Small intestine (tissue), 7 donors: ENCODE measurements at regions not wholly inside any gene's neighbourhood (a gene's known extent, or its start where the extent isn't known, plus 50 kb on each side); places are given as distances from the start of the nearest gene placed in this dataset.

Source experiments
- DNase-seq, 2 donors: peaks; one replicate each; pipeline versions ENCODE4 v3.0.0 to v3.0.0-alpha.2; 2013
- FAIRE-seq: peaks from 2 replicates; lab custom pipeline; 2012; peaks lifted over from hg19 to GRCh38; lab: Jason Lieb, UNC
- H3K27ac ChIP-seq, 3 donors: one replicate each; pipeline ENCODE4 v1.5.1; 2013; ENCODE audit warnings: low read length in 2 of 3, mild to moderate bottlenecking in 2 of 3, control low read depth in 1 of 3, inconsistent platforms in 1 of 3, low read depth in 1 of 3, moderate library complexity in 1 of 3
- H3K27me3 ChIP-seq, 3 donors: one replicate each; pipeline ENCODE4 v1.6.1; 2013; ENCODE audit warnings: low read length in 3 of 3, inconsistent platforms in 1 of 3; ENCODE audit not compliant: control insufficient read depth in 3 of 3, insufficient read depth in 3 of 3
- H3K36me3 ChIP-seq, 3 donors: one replicate each; pipeline ENCODE4 v1.6.1; 2013; ENCODE audit warnings: low read length in 3 of 3, inconsistent platforms in 1 of 3, low read depth in 1 of 3, mild to moderate bottlenecking in 1 of 3, moderate library complexity in 1 of 3; ENCODE audit not compliant: control insufficient read depth in 3 of 3, insufficient read depth in 2 of 3
- H3K4me1 ChIP-seq, 3 donors: one replicate each; pipeline ENCODE4 v1.6.1; 2013; ENCODE audit warnings: low read length in 2 of 3, inconsistent platforms in 1 of 3, low read depth in 1 of 3, mild to moderate bottlenecking in 1 of 3, moderate library complexity in 1 of 3; ENCODE audit not compliant: control insufficient read depth in 3 of 3, insufficient read depth in 2 of 3
- H3K4me3 ChIP-seq, 3 donors: one replicate each; pipeline ENCODE4 v1.5.1; 2013; ENCODE audit warnings: low read length in 3 of 3, control low read depth in 1 of 3, inconsistent platforms in 1 of 3, low read depth in 1 of 3, mild to moderate bottlenecking in 1 of 3, moderate library complexity in 1 of 3
- H3K9me3 ChIP-seq, 2 donors: one replicate each; pipeline ENCODE4 v1.6.1; 2013; ENCODE audit warnings: low read depth in 1 of 2, low read length in 1 of 2; ENCODE audit not compliant: control insufficient read depth in 2 of 2, insufficient read depth in 1 of 2
- WGBS, 3 donors: extraction: QIAGEN DNeasy Blood & Tissue Kit; methylation state at CpG; one replicate each; pipeline ENCODE4 v1.1.7; 2013; 5-methylcytosine and 5-hydroxymethylcytosine counted together
- donor health status: healthy with polysubstance abuse.
- donor health status: control.
- donor health status: control.
- donor health status: Bipolar disorder and iron deficiency.
- donor health status: healthy.

GRCh38 chr15:98142572-98142971, 182.1 kb downstream of the ARRDC4 start:
- H3K27me3 ChIP-seq = no peaks in the 10 kb centered on the region
- no peak overlapping the region for H3K27ac ChIP-seq
- H3K36me3 ChIP-seq = no peaks in the 10 kb centered on the region
- DNase-seq (no peak), FAIRE-seq (no peak)
- H3K4me3 ChIP-seq = no peak overlapping the region
- H3K4me1 ChIP-seq = no peaks in the 10 kb centered on the region
- H3K9me3 ChIP-seq = no peaks in the 10 kb centered on the region
- WGBS, 3 donors = 74 to 85% (median 74%) methylated on average over 2 of the region's 2 CpGs

- WGBS, 3 donors = 67 to 75% (median 68%) methylated on average over 4 of the region's 4 CpGs
- no peak for FAIRE-seq
Measured at GRCh38 chr15:98143116-98143515, 182.6 kb downstream of the ARRDC4 start.

GRCh38 chr15:98144388-98144787, 183.9 kb downstream of the ARRDC4 start:
- FAIRE-seq = no peak
- Histone ChIP-seq H3K27ac (no peak overlapping the region), H3K36me3 (no peaks in the 10 kb centered on the region), H3K4me1 (no peaks in the 10 kb centered on the region), H3K4me3 (no peak overlapping the region), H3K27me3 (peaks cover 0 to 2% (median 0%) of the 10 kb centered on the region in 3 donors), H3K9me3 (no peaks in the 10 kb centered on the region)
- DNase-seq = no peak
- WGBS, 3 donors = 49 to 76% (median 59%) methylated on average over 2 of the region's 2 CpGs

More at GRCh38 chr15:98143116-98143515, 182.6 kb downstream of the ARRDC4 start:
- Histone ChIP-seq H3K4me3 (no peak overlapping the region), H3K27me3 (no peaks in the 10 kb centered on the region), H3K27ac (no peak overlapping the region), H3K9me3 (no peaks in the 10 kb centered on the region), H3K36me3 (no peaks in the 10 kb centered on the region), H3K4me1 (no peaks in the 10 kb centered on the region)
- no peak for DNase-seq

DNA sequence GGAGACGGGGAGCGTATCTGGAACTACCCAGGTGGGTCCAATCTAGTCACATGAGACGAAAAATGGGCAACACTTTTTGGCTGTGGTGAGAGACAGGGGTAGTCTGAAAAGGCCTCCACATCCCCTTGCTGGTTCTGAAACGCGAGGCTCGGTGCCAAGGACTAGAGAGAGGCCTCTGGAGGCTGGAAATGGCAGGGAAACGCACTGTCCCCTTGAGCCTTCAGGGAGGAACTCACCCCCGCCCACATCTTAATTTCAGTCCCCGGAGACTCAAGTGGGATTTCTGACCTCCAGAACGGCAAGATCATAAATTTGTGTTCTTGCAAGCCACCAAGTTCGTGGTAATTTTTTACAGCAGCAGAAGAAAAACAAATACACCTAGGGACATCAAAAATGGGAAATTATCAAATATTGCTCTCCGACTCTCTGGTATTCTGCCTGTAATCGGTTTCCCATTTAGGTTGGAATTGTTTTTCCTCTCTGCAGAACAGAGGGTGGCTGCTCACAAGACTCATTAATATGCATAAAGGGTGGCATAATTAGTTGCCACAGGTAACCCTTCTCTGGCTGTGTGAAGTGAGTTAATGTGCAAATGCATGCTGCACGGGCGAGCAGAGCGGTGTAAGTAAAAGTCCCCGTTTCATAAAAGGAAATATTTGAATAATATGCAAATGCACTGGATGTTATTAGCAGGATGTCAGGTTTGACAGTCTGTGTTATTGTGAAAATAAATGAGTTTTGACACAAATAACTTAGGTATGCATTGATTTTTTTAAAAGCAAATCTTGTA, 185.7 kb downstream of the ARRDC4 start:
- WGBS, 3 donors = 68 to 75% (median 74%) methylated on average over 17 of the region's 17 CpGs
- Histone ChIP-seq H3K4me1 (no peaks in the 10 kb centered on the region), H3K9me3 (no peaks in the 10 kb centered on the region), H3K36me3 (no peaks in the 10 kb centered on the region), H3K4me3 (no peak overlapping the region), H3K27me3 (peaks cover 0 to 2% (median 0%) of the 10 kb centered on the region in 3 donors), H3K27ac (no peak overlapping the region)
- DNase-seq (no peak), FAIRE-seq (no peak)

GRCh38 chr15:98147415-98147814, 186.9 kb downstream of the ARRDC4 start:
- FAIRE-seq = no peak
- H3K27ac ChIP-seq = no peak overlapping the region
- no peaks in the 10 kb centered on the region for H3K4me1 ChIP-seq
- H3K9me3 ChIP-seq = no peaks in the 10 kb centered on the region
- DNase-seq = no peak
- H3K27me3 ChIP-seq = peaks cover 0 to 2% (median 0%) of the 10 kb centered on the region in 3 donors
- H3K36me3 ChIP-seq = no peaks in the 10 kb centered on the region
- WGBS, 3 donors = 55 to 75% (median 68%) methylated on average over 5 of the region's 5 CpGs
- no peak overlapping the region for H3K4me3 ChIP-seq

DNA sequence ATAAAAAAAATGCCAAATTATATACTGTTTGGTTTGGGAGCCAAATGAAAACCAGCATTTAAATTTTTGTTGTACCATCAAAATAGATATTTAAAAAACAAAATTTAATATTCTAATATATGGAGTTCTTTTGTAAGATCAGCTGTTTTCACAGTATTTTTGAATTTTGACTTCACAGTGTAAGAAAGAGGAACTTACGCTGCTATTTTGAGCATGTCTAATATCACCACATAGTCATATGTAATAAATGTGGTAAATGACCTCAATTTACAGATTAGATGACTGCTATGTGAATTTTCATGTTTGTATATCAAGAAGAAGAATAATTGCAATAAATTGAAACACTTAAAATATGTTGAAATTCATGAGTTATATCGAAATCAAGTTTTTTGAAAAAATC, 189.6 kb downstream of the ARRDC4 start:
- DNase-seq (no peak), FAIRE-seq (no peak)
- H3K9me3 ChIP-seq = no peaks in the 10 kb centered on the region
- no peak overlapping the region for H3K4me3 ChIP-seq
- peaks cover 0 to 2% (median 2%) of the 10 kb centered on the region in 3 donors for H3K27me3 ChIP-seq
- no peaks in the 10 kb centered on the region for H3K4me1 ChIP-seq
- no peak overlapping the region for H3K27ac ChIP-seq
- H3K36me3 ChIP-seq = no peaks in the 10 kb centered on the region
- 69 to 88% (median 80%) methylated on average over 2 of the region's 2 CpGs for WGBS, 3 donors

DNA sequence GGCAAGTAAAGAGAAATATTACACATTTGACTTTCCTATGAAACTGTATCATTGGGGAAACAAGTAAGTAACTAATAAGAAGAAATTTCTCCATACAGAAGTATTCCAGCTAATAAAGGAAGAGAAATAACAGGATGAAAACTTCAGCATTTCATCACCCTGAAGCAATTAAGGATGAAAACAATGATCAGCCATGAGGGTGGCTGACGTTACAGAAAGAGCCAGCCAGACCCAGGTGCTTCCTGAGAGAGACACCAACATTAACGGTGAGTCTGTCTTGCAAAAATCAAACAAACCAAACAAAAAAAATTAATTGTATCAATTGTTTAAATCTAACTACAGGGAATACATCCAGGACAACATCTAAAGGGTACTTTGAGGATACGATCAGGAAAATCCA, 190.0 kb downstream of the ARRDC4 start:
- H3K4me3 ChIP-seq = no peak overlapping the region
- WGBS, 3 donors = 36 to 54% (median 37%) methylated on average over 3 of the region's 3 CpGs
- no peak overlapping the region for H3K27ac ChIP-seq
- H3K36me3 ChIP-seq = no peaks in the 10 kb centered on the region
- H3K4me1 ChIP-seq = no peaks in the 10 kb centered on the region
- FAIRE-seq = no peak
- H3K9me3 ChIP-seq = no peaks in the 10 kb centered on the region
- peaks cover 0 to 2% (median 2%) of the 10 kb centered on the region in 3 donors for H3K27me3 ChIP-seq
- no peak for DNase-seq

GRCh38 chr15:98151096-98151495, 190.6 kb downstream of the ARRDC4 start:
- peaks cover 0 to 2% (median 2%) of the 10 kb centered on the region in 3 donors for H3K27me3 ChIP-seq
- DNase-seq (no peak), FAIRE-seq (no peak)
- no peak overlapping the region for H3K4me3 ChIP-seq
- 72 to 80% (median 76%) methylated on average over 2 of the region's 2 CpGs for WGBS, 3 donors
- no peaks in the 10 kb centered on the region for H3K4me1 ChIP-seq
- no peaks in the 10 kb centered on the region for H3K9me3 ChIP-seq
- no peak overlapping the region for H3K27ac ChIP-seq
- no peaks in the 10 kb centered on the region for H3K36me3 ChIP-seq

DNA sequence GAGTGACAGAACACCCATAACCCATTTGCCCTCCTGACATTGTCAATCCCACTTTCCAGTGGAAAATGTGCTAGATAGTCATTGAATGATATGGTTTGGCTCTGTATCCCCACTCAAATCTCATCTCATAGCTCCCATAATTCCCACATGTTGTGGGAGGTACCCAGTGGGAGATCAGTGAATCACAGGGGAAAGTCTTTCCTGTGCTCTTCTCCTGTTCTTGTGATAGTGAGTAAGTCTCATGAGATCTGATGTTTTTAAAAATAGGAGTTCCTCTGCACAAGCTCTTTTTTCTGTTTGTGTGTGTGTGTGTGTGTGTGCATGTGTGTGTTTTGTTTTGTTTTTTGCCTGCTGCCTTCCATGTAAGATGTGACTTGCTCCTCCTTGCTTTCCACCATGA, 191.7 kb downstream of the ARRDC4 start:
- DNase-seq (no peak), FAIRE-seq (no peak)
- Histone ChIP-seq H3K4me3 (no peak overlapping the region), H3K36me3 (no peaks in the 10 kb centered on the region), H3K9me3 (no peaks in the 10 kb centered on the region), H3K4me1 (no peaks in the 10 kb centered on the region), H3K27ac (no peak overlapping the region), H3K27me3 (peaks cover 0 to 2% (median 2%) of the 10 kb centered on the region in 3 donors)
